GM12878 (cell line): ENCODE measurements at regions not wholly inside any gene's neighbourhood (a gene's known extent, or its start where the extent isn't known, plus 50 kb on each side); places are given as distances from the start of the nearest gene placed in this dataset.

ENCODE experiments used
- ATAC-seq: fragments of 200-7000 bp; cut with Tn5 transposase; 3 replicates; pipeline ENCODE4 v1.9.1; 2020; ENCODE audit warnings: mild to moderate bottlenecking, moderate library complexity
- BruUV-seq: library from RNA; stranded (reverse); fragments of 400-500 nt; replicated peaks from 2 replicates; lab custom pipeline; 2021; lab: Mats Ljungman, UMichigan
- CTCF ChIA-PET: fragments of 300-600 bp; sonication (Branson Sonifier 250); formaldehyde crosslinking; extraction: SDS; loops from one replicate; lab custom pipeline; 2021; ENCODE audit warnings: inconsistent platforms; lab: Yijun Ruan, JAX
- POLR2A ChIA-PET: fragments of 350-600 bp; formaldehyde crosslinking; extraction: SDS; loops from one replicate; lab custom pipeline; 2021; ENCODE audit warnings: inconsistent platforms; lab: Charles Lee
- RAD21 ChIA-PET: fragments of 300-600 bp; sonication (Branson Sonifier 250); formaldehyde crosslinking; loops from one replicate; lab custom pipeline; 2023; ENCODE audit warnings: antibody characterized with exemption; ENCODE audit not compliant: unreplicated experiment; lab: Charles Lee
- SMC1A ChIA-PET: fragments of 300-600 bp; sonication (Branson Sonifier 250); formaldehyde crosslinking; loops from one replicate; lab custom pipeline; 2023; ENCODE audit not compliant: unreplicated experiment, uncharacterized antibody; lab: Charles Lee
- DNase-seq: peaks from one replicate; pipeline ENCODE4 v3.0.0-alpha.2; 2011; ENCODE audit warnings: low read depth, low spot score
- FAIRE-seq: peaks from 3 replicates; lab custom pipeline; 2011; peaks lifted over from hg19 to GRCh38; lab: Jason Lieb, UNC
- H2AFZ ChIP-seq: 2 replicates; pipeline ENCODE4 v1.6.0; 2011; ENCODE audit warnings: low read depth, low read length, control low read depth; ENCODE audit not compliant: control insufficient read depth
- H3K27ac ChIP-seq: 2 replicates; pipeline ENCODE4 v1.5.1; 2011; ENCODE audit warnings: control low read depth; ENCODE audit not compliant: control insufficient read depth, insufficient read depth
- H3K27me3 ChIP-seq, 2 experiments: replicated peaks in 1 of 2; 2 replicates each; pipeline versions ENCODE4 v1.6.0 to v1.6.1; 2011; ENCODE audit warnings: low read length in 1 of 2; ENCODE audit not compliant: control insufficient read depth in 2 of 2, insufficient read depth in 2 of 2
- H3K36me3 ChIP-seq, 2 experiments: 2 replicates each; pipeline ENCODE4 v1.5.1; 2011; ENCODE audit warnings: low read length in 1 of 2; ENCODE audit not compliant: control insufficient read depth in 2 of 2, insufficient read depth in 2 of 2
- H3K4me1 ChIP-seq: 2 replicates; pipeline ENCODE4 v1.6.1; 2011; ENCODE audit warnings: mild to moderate bottlenecking, low read length, moderate library complexity, mixed read lengths; ENCODE audit not compliant: control insufficient read depth, insufficient read depth
- H3K4me2 ChIP-seq: 2 replicates; pipeline ENCODE4 v1.6.0; 2011; ENCODE audit warnings: control low read depth; ENCODE audit not compliant: control insufficient read depth, insufficient read depth
- H3K4me3 ChIP-seq: fragments of 200-600 bp; sonication (generic); 2 replicates; pipeline ENCODE4 v1.5.1; 2016
- H3K79me2 ChIP-seq: 2 replicates; pipeline ENCODE4 v1.6.0; 2011; ENCODE audit warnings: low read length; ENCODE audit not compliant: control insufficient read depth, insufficient read depth
- H3K9ac ChIP-seq: 2 replicates; pipeline ENCODE4 v1.8.0; 2011; ENCODE audit warnings: low read length, control low read depth, mixed read lengths; ENCODE audit not compliant: control insufficient read depth, insufficient read depth
- H3K9me3 ChIP-seq: replicated peaks from 3 replicates; pipeline ENCODE4 v1.5.1; 2011; ENCODE audit warnings: mild to moderate bottlenecking, low read length; ENCODE audit not compliant: control insufficient read depth, insufficient read depth
- H4K20me1 ChIP-seq: 2 replicates; pipeline ENCODE4 v1.6.0; 2011; ENCODE audit not compliant: control insufficient read depth, insufficient read depth
- BACH1 ChIP-seq: fragments of 450-650 bp; IDR thresholded peaks from 2 replicates; pipeline ENCODE4 v1.6.1; 2017; ENCODE audit warnings: mild to moderate bottlenecking, borderline replicate concordance
- CBX3 ChIP-seq: fragments of 200-600 bp; sonication (generic); IDR thresholded peaks from 2 replicates; pipeline ENCODE4 v1.6.1; 2016; ENCODE audit warnings: low read depth, borderline replicate concordance
- DPF2 ChIP-seq: fragments of 450-650 bp; IDR thresholded peaks from 2 replicates; pipeline ENCODE4 v1.6.1; 2017; ENCODE audit warnings: mild to moderate bottlenecking
- EED ChIP-seq: sonication (generic); IDR thresholded peaks from 2 replicates; pipeline ENCODE4 v1.6.1; 2016; ENCODE audit warnings: antibody characterized with exemption, low read depth
- ETV6 ChIP-seq, 2 experiments: fragments of 450-650 bp in 1 of 2; IDR thresholded peaks in 1 of 2; conservative IDR thresholded peaks in 1 of 2; 2 replicates each; pipeline ENCODE4 v1.6.1; 2014; ENCODE audit warnings: antibody characterized with exemption in 1 of 2, borderline replicate concordance in 1 of 2, low read depth in 1 of 2, mild to moderate bottlenecking in 1 of 2, moderate library complexity in 1 of 2
- GABPA ChIP-seq: IDR thresholded peaks from 2 replicates; pipeline ENCODE4 v1.6.1; 2014; ENCODE audit warnings: antibody characterized with exemption, low read depth, mild to moderate bottlenecking, inconsistent platforms
- HSF1 ChIP-seq: fragments of 150-350 bp; IDR thresholded peaks from 2 replicates; pipeline ENCODE4 v1.6.1; 2014; ENCODE audit warnings: mild to moderate bottlenecking, low read depth, low read length
- KLF5 ChIP-seq: fragments of 450-650 bp; IDR thresholded peaks from 2 replicates; pipeline ENCODE4 v1.6.1; 2014; ENCODE audit warnings: mild to moderate bottlenecking; ENCODE audit not compliant: partially characterized antibody
- RUNX3 ChIP-seq: IDR thresholded peaks from 2 replicates; pipeline ENCODE4 v1.6.1; 2012; ENCODE audit warnings: low read length, inconsistent platforms
- TAF1 ChIP-seq: IDR thresholded peaks from 2 replicates; pipeline ENCODE4 v1.6.1; 2011; ENCODE audit warnings: mild to moderate bottlenecking, low read depth, low read length, borderline replicate concordance
- TARDBP ChIP-seq: IDR thresholded peaks from 2 replicates; pipeline ENCODE4 v1.6.1; 2016; ENCODE audit warnings: borderline replicate concordance
- YBX1 ChIP-seq: fragments of 450-650 bp; IDR thresholded peaks from 2 replicates; pipeline ENCODE4 v1.6.1; 2016; ENCODE audit warnings: antibody characterized with exemption
- WGBS: methylation state at CpG from one replicate; pipeline ENCODE4 v1.1.6; 2016; ENCODE audit warnings: low lambda C conversion rate; ENCODE audit not compliant: insufficient replicate concordance, insufficient coverage; ENCODE audit errors: missing lambda C conversion rate; 5-methylcytosine and 5-hydroxymethylcytosine counted together
- in situ Hi-C: fragments of 300-500 bp; cut with MboI; formaldehyde crosslinking; loops from 9 replicates; pipeline ENCODE4 v1.14.3; 2018; ENCODE audit warnings: mixed read lengths
- intact Hi-C: fragments of 100-400 bp; cut with micrococcal nuclease; formaldehyde crosslinking; loops from one replicate; pipeline ENCODE4 v1.14.2; 2022; ENCODE audit not compliant: unreplicated experiment

GRCh38 chrX:11967986-11968869 is 170.0 kb upstream of the FRMPD4 start:
- SMC1A ChIA-PET = interaction anchor here (0.7 to 1.1 kb wide), 3 partner anchors 38 to 933 kb away, joined by 3 read pairs; no protein-coding TSS in a partner anchor
- TF ChIP-seq RUNX3 (no peak), DPF2 (no peak), EED (no peak), TARDBP (no peak), CBX3 (no peak), TAF1 (no peak), KLF5 (no peak)
- POLR2A ChIA-PET = interaction anchor here (0.6 to 1.0 kb wide), 2 partner anchors 175 to 216 kb away, joined by 4 to 11 read pairs; no protein-coding TSS in a partner anchor
- Histone ChIP-seq H3K27me3 (no peaks in the 10 kb centered on the region), H3K36me3 (no peaks in the 10 kb centered on the region), H3K27ac (no peak overlapping the region), H3K4me1 (no peaks in the 10 kb centered on the region), H4K20me1 (no peaks in the 10 kb centered on the region), H3K4me3 (no peak overlapping the region), H3K4me2 (no peak overlapping the region), H3K9me3 (no peaks in the 10 kb centered on the region), H3K79me2 (no peaks in the 10 kb centered on the region), H3K9ac (no peak overlapping the region), H2AFZ (no peak overlapping the region)
- in situ Hi-C loops (no loop called here), intact Hi-C loops (no loop called here)
- DNase-seq (no peak), ATAC-seq (no peak), FAIRE-seq (no peak)
- RAD21 ChIA-PET = interaction anchor here (0.7 kb wide), 1 partner anchor 56 kb away, joined by 3 read pairs; no protein-coding TSS in a partner anchor
- BruUV-seq = no TSS peak
- CTCF ChIA-PET = interaction anchor here (1.0 to 1.5 kb wide), 3 partner anchors 15 to 57 kb away, joined by 3 to 6 read pairs (median 3); no protein-coding TSS in a partner anchor
- WGBS = 22% methylated on average over 6 of the region's 6 CpGs

DNA sequence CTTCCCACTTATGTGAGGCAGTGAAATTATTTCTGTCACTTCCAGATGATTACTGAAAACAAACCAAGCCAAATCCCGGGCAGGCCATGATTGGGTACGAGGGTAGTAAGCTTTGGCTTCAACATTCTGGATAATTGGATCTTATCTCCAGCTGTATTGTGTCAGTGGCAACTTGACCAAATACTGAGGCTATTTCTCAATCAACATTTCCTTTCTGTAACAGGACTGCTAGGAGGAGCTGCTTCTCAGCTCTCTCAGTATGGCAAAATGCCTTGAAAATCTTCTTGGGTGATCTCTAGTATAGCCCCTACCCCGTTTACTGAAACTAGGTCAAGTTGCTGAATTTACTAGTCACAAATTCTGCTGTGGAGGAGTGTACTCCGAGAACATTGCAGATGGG is 169.3 kb upstream of the FRMPD4 start:
- intact Hi-C loops (no loop called here), in situ Hi-C loops (no loop called here)
- no peaks in the 10 kb centered on the region for H3K4me1 ChIP-seq
- H3K36me3 ChIP-seq = no peaks in the 10 kb centered on the region
- no peak overlapping the region for H3K9ac ChIP-seq
- no peak overlapping the region for H3K4me2 ChIP-seq
- no peak for ATAC-seq
- no peak for DNase-seq
- ChIA-PET POLR2A (no interaction called here), RAD21 (interaction anchor here (0.8 kb wide), 1 partner anchor 193 kb away, joined by 3 read pairs; no protein-coding TSS in a partner anchor), CTCF (no interaction called here), SMC1A (interaction anchor here (0.7 kb wide), 1 partner anchor 72 kb away, joined by 3 read pairs; no protein-coding TSS in a partner anchor)
- H3K4me3 ChIP-seq = no peak overlapping the region
- no peaks in the 10 kb centered on the region for H3K9me3 ChIP-seq
- FAIRE-seq = no peak
- H4K20me1 ChIP-seq = no peaks in the 10 kb centered on the region
- no peak overlapping the region for H2AFZ ChIP-seq
- H3K79me2 ChIP-seq = no peaks in the 10 kb centered on the region
- no peaks in the 10 kb centered on the region for H3K27me3 ChIP-seq
- H3K27ac ChIP-seq = no peak overlapping the region
- TF ChIP-seq GABPA = no peak
- TF ChIP-seq ETV6 (conservative IDR thresholded peaks at IDR 0.05 in 1 of 2, IDR thresholded peaks at IDR 0.05 in 1 of 2; ENCODE audit: borderline replicate concordance in 1 of 2, low read depth in 1 of 2) = no peak
- no peak for TF ChIP-seq YBX1
- TF ChIP-seq BACH1 = no peak
- no peak for TF ChIP-seq HSF1
- WGBS = 32% methylated on average over 4 of the region's 4 CpGs
- no TSS peak for BruUV-seq
